ENCODE measurements at regions not wholly inside any gene's neighbourhood (a gene's known extent, or its start where the extent isn't known, plus 50 kb on each side); places are given as distances from the start of the nearest gene placed in this dataset.

DNA sequence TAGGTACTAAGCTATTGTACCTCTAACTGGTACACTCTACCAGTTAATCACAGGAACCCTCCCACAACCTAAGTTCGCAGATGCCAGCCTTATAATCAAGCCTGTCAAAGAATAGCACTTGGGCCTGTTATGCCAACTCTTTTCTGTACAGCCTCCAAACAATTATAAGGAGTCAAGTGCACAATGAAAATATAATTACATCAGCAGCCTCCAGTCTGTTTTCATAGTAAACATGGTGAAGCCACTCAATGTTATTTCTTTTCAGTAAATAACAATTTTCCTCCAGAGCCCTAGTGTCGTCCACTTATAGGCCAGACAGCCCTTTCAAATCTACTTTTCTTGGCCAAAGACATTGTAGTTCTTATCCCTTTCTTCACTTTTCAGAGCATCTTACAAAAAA is 82.7 kb upstream of the CARMIL1 start:
- Histone ChIP-seq H3K4me3 (no peak overlapping the region), H3K79me2 (ENCODE audit: low read depth) (no peaks in the 10 kb centered on the region), H3K9ac (no peak overlapping the region), H3K27ac (no peak overlapping the region), H3K27me3 (no peaks in the 10 kb centered on the region), H3K4me1 (no peaks in the 10 kb centered on the region), H3F3A (ENCODE audit: low read depth) (no peaks in the 10 kb centered on the region), H3K4me2 (no peak overlapping the region), H3K9me3 (ENCODE audit: low read depth) (no peaks in the 10 kb centered on the region), H4K20me1 (ENCODE audit: low read depth) (no peaks in the 10 kb centered on the region), H3K36me3 (no peaks in the 10 kb centered on the region), H2AFZ (replicated peaks) (no peak overlapping the region)
- Mint-ChIP-seq H3K9me3 (no peaks in the 10 kb centered on the region), H3K4me1 (peaks cover 4% of the 10 kb centered on the region), H3K4me3 (no peak overlapping the region), H3K27me3 (ENCODE audit: insufficient read depth, low read depth) (peaks cover 2% of the 10 kb centered on the region), H3K27ac (no peak overlapping the region), H3K36me3 (no peaks in the 10 kb centered on the region)
- TF ChIP-seq, protein P1, sequence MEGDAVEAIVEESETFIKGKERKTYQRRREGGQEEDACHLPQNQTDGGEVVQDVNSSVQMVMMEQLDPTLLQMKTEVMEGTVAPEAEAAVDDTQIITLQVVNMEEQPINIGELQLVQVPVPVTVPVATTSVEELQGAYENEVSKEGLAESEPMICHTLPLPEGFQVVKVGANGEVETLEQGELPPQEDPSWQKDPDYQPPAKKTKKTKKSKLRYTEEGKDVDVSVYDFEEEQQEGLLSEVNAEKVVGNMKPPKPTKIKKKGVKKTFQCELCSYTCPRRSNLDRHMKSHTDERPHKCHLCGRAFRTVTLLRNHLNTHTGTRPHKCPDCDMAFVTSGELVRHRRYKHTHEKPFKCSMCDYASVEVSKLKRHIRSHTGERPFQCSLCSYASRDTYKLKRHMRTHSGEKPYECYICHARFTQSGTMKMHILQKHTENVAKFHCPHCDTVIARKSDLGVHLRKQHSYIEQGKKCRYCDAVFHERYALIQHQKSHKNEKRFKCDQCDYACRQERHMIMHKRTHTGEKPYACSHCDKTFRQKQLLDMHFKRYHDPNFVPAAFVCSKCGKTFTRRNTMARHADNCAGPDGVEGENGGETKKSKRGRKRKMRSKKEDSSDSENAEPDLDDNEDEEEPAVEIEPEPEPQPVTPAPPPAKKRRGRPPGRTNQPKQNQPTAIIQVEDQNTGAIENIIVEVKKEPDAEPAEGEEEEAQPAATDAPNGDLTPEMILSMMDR (IDR thresholded peaks at IDR 0.05): no peak
- no peak for TF ChIP-seq EZH2 (IDR thresholded peaks at IDR 0.05)
- no peak for TF ChIP-seq EZH2phosphoT487 (IDR thresholded peaks at IDR 0.05)
- no peak for DNase-seq (ENCODE audit: low spot score)

DNA sequence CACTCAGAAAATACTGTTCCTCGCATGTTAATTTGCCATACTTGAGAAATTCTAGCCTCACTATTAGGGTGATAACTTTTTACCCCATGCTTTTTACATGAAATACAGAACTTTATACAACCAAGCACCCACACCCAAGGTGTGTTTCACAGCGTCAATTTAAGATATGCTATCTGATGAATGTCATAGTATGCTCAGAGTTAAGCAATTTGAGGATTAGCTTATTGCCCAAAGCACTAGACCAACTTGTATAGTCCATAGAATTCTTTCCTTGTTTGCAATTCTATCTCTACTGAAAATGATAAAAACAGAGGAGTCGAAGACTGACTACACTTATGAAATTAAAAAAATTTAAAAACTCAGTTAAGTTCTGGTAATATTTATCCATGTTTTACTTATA is 82.1 kb upstream of the CARMIL1 start:
- no peaks in the 10 kb centered on the region for H3K9me3 Mint-ChIP-seq
- Histone ChIP-seq H3K27ac (no peak overlapping the region), H3K36me3 (no peaks in the 10 kb centered on the region), H2AFZ (replicated peaks) (no peak overlapping the region), H3K4me1 (no peaks in the 10 kb centered on the region), H3K79me2 (ENCODE audit: low read depth) (no peaks in the 10 kb centered on the region), H3K4me3 (no peak overlapping the region), H3K27me3 (no peaks in the 10 kb centered on the region), H3K9me3 (ENCODE audit: low read depth) (no peaks in the 10 kb centered on the region), H3K9ac (no peak overlapping the region), H4K20me1 (ENCODE audit: low read depth) (no peaks in the 10 kb centered on the region), H3F3A (ENCODE audit: low read depth) (no peaks in the 10 kb centered on the region), H3K4me2 (no peak overlapping the region)
- no peak for DNase-seq (ENCODE audit: low spot score)
- peaks cover 2% of the 10 kb centered on the region for H3K27me3 Mint-ChIP-seq (ENCODE audit: insufficient read depth, low read depth)
- TF ChIP-seq EZH2 (IDR thresholded peaks at IDR 0.05) (no peak), EZH2phosphoT487 (IDR thresholded peaks at IDR 0.05) (no peak)
- TF ChIP-seq, protein P1 (IDR thresholded peaks at IDR 0.05): no peak
- H3K27ac Mint-ChIP-seq: no peak overlapping the region
- H3K4me3 Mint-ChIP-seq: no peak overlapping the region
- H3K4me1 Mint-ChIP-seq: peaks cover 4% of the 10 kb centered on the region
- H3K36me3 Mint-ChIP-seq: no peaks in the 10 kb centered on the region

DNA sequence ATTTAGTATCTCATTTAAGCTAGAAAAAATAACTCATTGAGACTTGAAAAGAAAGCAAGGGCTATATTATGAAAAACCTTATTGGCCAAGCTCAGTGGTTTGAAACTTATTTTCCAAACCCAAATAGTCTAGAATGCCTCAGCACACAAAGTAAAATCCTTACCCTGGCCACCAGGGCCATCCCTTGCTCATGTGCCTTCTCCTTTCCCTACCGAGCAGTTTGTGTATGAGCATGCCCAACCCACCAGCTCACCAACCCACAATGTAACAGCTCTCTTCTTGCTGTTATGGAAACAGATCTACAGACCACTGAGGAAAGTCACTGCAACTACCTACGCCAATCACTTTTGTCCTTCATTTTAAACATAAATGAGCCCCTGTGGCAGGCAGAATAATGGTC is 79.6 kb upstream of the CARMIL1 start:
- H3F3A ChIP-seq (ENCODE audit: low read depth): no peaks in the 10 kb centered on the region
- no peak overlapping the region for H3K27ac ChIP-seq
- no peaks in the 10 kb centered on the region for H3K4me1 ChIP-seq
- no peak for DNase-seq (ENCODE audit: low spot score)
- no peaks in the 10 kb centered on the region for H4K20me1 ChIP-seq (ENCODE audit: low read depth)
- no peaks in the 10 kb centered on the region for H3K79me2 ChIP-seq (ENCODE audit: low read depth)
- TF ChIP-seq, protein P1 (IDR thresholded peaks at IDR 0.05): no peak
- TF ChIP-seq EZH2phosphoT487 (IDR thresholded peaks at IDR 0.05): no peak
- no peak for TF ChIP-seq EZH2 (IDR thresholded peaks at IDR 0.05)
- H3K4me3 ChIP-seq: no peak overlapping the region
- Mint-ChIP-seq H3K9me3 (peaks cover 2% of the 10 kb centered on the region), H3K27me3 (ENCODE audit: insufficient read depth, low read depth) (no peaks in the 10 kb centered on the region), H3K36me3 (no peaks in the 10 kb centered on the region), H3K4me1 (no peaks in the 10 kb centered on the region), H3K27ac (no peak overlapping the region), H3K4me3 (no peak overlapping the region)
- no peaks in the 10 kb centered on the region for H3K36me3 ChIP-seq
- no peaks in the 10 kb centered on the region for H3K27me3 ChIP-seq
- H3K9me3 ChIP-seq (ENCODE audit: low read depth): no peaks in the 10 kb centered on the region
- H3K4me2 ChIP-seq: no peak overlapping the region
- H2AFZ ChIP-seq (replicated peaks): no peak overlapping the region
- H3K9ac ChIP-seq: no peak overlapping the region

Data from neural progenitor cell (in vitro differentiated cells).